NCI-H345 treated with DMSO at 0.1 percent for 48 hours (cell line): ENCODE measurements at regions not wholly inside any gene's neighbourhood (a gene's known extent, or its start where the extent isn't known, plus 50 kb on each side); places are given as distances from the start of the nearest gene placed in this dataset.

ENCODE experiments used
- DNase-seq: peaks from one replicate; lab custom pipeline; 2025; ENCODE audit not compliant: unreplicated experiment; lab: John Stamatoyannopoulos, UW

DNA sequence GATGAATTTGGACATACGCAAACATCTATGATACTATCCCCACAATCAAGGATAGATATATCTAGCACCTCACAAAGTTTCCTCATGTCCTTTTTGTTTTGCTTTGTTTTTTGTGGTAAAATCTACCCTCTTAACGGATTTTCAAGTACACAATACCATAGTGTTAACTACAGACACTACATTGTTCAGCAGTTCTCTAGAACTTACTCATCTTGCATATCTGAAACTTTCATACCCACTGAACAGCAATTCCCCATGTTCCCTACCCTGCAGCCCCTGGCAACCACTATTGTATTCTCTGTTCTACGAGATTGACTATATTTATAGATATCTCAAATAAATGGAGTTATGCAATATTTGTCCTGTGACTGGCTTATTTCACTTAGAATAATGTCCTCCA is 58.1 kb upstream of the TJP1 start:
- no peak for DNase-seq

- DNase-seq: no peak
Measured at GRCh38 chr15:29874977-29875376, 52.7 kb upstream of the TJP1 start.

DNA sequence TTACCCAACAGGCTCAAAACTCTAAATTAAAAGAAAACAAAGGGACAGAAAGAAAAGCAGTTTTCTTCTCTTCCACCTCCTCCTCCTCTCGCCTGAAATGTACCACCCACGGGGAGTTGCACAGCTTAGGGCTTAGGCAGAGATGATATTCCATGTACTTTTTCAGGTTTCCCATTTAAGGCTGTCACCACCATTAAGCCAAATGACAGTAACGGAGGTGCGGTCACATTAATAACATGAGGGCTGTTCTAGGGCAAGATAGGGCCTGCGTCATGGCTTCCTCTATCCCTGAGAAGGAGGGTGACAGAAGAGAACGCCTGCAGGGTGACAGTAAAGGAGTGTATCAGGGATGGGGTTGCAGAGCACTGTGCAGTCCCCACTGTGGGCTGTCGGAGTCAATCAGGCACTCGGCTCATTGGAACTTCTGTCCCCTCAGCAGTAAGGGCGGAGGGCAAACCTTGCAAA is 51.7 kb upstream of the TJP1 start:
- no peak for DNase-seq

GRCh38 chr15:29873264-29873663 is 51.0 kb upstream of the TJP1 start:
- DNase-seq: no peak

DNA sequence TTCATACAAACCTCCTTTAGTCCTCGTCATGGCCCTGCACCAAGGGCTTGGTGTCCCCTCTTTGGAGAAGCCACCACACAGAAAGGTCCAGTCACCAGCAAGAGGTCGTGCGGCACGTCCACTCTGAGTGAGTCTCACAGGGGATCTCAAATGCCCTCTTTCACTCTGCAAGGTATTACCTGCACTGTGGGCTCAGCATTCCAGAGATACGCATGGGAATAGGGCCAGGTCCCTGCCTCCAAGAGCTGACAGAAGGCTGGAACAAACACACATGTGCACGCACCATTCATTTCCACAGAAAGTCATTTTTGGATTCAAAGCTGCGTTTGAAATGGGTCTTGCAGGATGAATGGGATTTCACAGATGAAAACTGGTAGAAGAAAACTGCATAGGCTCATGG is 50.4 kb upstream of the TJP1 start:
- no peak for DNase-seq
